HepG2 (cell line): ENCODE measurements at regions not wholly inside any gene's neighbourhood (a gene's known extent, or its start where the extent isn't known, plus 50 kb on each side); places are given as distances from the start of the nearest gene placed in this dataset.

Experiments
- ASH2L ChIP-seq: fragments of 300-600, 200-600 bp; sonication (generic); IDR thresholded peaks from 2 replicates; pipeline ENCODE4 v1.7.0; 2017; ENCODE audit warnings: low read depth, mild to moderate bottlenecking, moderate library complexity, mixed read lengths, low read length; ENCODE audit not compliant: insufficient read length
- BRCA1 ChIP-seq: sonication (generic); formaldehyde crosslinking; IDR thresholded peaks from 2 replicates; pipeline ENCODE4 v1.4.0; 2020; ENCODE audit warnings: missing genetic modification reagents
- CCAR2 ChIP-seq: fragments of 200-400 bp; formaldehyde crosslinking; optimal IDR thresholded peaks from 2 replicates; pipeline ENCODE3; 2018; ENCODE audit warnings: low read depth, mild to moderate bottlenecking, low read length, moderate library complexity
- CREB1 ChIP-seq, 2 experiments: fragments of 450-650 bp in 1 of 2; IDR thresholded peaks; 2 replicates each; pipeline ENCODE4 v1.6.1; 2016 to 2017; ENCODE audit warnings: control low read depth in 1 of 2, mild to moderate bottlenecking in 1 of 2, missing compliant biosample characterization in 1 of 2, missing genetic modification characterization in 1 of 2
- CTCF ChIP-seq: sonication (generic); formaldehyde crosslinking; IDR thresholded peaks from 2 replicates; pipeline ENCODE4 v1.5.0; 2020; ENCODE audit warnings: mild to moderate bottlenecking, missing genetic modification reagents, moderate library complexity
- JDP2 ChIP-seq: sonication (generic); formaldehyde crosslinking; IDR thresholded peaks from 2 replicates; pipeline ENCODE4 v1.8.1; 2022; ENCODE audit warnings: missing genetic modification reagents, borderline replicate concordance
- KLF9 ChIP-seq: IDR thresholded peaks from 2 replicates; pipeline ENCODE4 v1.6.1; 2016; ENCODE audit warnings: low read depth
- POLR2AphosphoS5 ChIP-seq: IDR thresholded peaks from 2 replicates; pipeline ENCODE4 v1.6.1; 2012; ENCODE audit warnings: low read depth, low read length
- ZNF331 ChIP-seq: sonication (generic); formaldehyde crosslinking; IDR thresholded peaks from 2 replicates; pipeline ENCODE4 v1.4.0; 2020; ENCODE audit warnings: missing genetic modification reagents
- ZNF724P ChIP-seq: sonication (generic); formaldehyde crosslinking; IDR thresholded peaks from 2 replicates; pipeline ENCODE4 v1.8.0; 2022; ENCODE audit warnings: missing genetic modification reagents, borderline replicate concordance
- ZNF878 ChIP-seq: sonication (generic); formaldehyde crosslinking; IDR thresholded peaks from 2 replicates; pipeline ENCODE4 v1.8.1; 2023; ENCODE audit warnings: mild to moderate bottlenecking, missing genetic modification reagents, moderate library complexity
- TF ChIP-seq, protein P1 (sequence below): sonication (generic); formaldehyde crosslinking; IDR thresholded peaks from 2 replicates; pipeline ENCODE4 v1.4.0; 2020; ENCODE audit warnings: mild to moderate bottlenecking, low read depth, missing genetic modification reagents
- TF ChIP-seq, protein P2 (sequence below): sonication (generic); formaldehyde crosslinking; IDR thresholded peaks from 2 replicates; pipeline ENCODE4 v1.4.0; 2020; ENCODE audit warnings: low read depth, missing genetic modification reagents

DNA sequence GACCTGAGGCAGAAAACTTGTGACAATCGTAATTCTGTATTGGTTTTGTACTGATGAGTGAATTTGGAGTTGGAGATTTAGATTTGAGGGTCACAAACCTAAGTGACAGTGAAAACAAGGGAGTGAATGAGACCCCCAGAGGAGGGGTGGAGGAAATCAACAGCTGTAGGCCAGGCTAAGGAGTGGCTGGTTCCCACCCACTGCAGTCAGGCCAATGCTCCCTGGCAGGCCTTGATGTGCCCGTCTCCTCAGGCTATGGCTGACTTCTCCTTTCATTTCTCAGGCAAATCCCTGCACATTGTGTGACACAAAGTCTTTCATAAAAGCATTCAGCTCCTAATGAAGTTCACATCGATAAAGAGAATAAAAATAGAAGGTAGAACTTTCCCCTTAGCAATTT is 557.6 kb downstream of the CETN3 start:
- TF ChIP-seq JDP2 (CRISPR knock-in tag) (no peak), BRCA1 (CRISPR knock-in tag) (no peak), POLR2AphosphoS5 (no peak), ASH2L (no peak), CTCF (CRISPR knock-in tag) (no peak), CREB1 (IDR thresholded peaks at IDR 0.05) (no peak), CREB1 (CRISPR knock-in tag; IDR thresholded peaks at IDR 0.05) (no peak), ZNF331 (CRISPR knock-in tag) (no peak), CCAR2 (no peak), ZNF724P (CRISPR knock-in tag) (no peak), KLF9 (CRISPR knock-in tag) (no peak), ZNF878 (CRISPR knock-in tag) (no peak)
- TF ChIP-seq, protein P1, sequence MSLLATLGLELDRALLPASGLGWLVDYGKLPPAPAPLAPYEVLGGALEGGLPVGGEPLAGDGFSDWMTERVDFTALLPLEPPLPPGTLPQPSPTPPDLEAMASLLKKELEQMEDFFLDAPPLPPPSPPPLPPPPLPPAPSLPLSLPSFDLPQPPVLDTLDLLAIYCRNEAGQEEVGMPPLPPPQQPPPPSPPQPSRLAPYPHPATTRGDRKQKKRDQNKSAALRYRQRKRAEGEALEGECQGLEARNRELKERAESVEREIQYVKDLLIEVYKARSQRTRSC: no peak
- TF ChIP-seq, protein P2, sequence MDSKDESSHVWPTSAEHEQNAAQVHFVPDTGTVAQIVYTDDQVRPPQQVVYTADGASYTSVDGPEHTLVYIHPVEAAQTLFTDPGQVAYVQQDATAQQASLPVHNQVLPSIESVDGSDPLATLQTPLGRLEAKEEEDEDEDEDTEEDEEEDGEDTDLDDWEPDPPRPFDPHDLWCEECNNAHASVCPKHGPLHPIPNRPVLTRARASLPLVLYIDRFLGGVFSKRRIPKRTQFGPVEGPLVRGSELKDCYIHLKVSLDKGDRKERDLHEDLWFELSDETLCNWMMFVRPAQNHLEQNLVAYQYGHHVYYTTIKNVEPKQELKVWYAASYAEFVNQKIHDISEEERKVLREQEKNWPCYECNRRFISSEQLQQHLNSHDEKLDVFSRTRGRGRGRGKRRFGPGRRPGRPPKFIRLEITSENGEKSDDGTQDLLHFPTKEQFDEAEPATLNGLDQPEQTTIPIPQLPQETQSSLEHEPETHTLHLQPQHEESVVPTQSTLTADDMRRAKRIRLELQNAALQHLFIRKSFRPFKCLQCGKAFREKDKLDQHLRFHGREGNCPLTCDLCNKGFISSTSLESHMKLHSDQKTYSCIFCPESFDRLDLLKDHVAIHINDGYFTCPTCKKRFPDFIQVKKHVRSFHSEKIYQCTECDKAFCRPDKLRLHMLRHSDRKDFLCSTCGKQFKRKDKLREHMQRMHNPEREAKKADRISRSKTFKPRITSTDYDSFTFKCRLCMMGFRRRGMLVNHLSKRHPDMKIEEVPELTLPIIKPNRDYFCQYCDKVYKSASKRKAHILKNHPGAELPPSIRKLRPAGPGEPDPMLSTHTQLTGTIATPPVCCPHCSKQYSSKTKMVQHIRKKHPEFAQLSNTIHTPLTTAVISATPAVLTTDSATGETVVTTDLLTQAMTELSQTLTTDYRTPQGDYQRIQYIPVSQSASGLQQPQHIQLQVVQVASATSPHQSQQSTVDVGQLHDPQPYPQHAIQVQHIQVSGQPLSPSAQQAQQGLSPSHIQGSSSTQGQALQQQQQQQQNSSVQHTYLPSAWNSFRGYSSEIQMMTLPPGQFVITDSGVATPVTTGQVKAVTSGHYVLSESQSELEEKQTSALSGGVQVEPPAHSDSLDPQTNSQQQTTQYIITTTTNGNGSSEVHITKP (CRISPR knock-in tag): no peak
